ENCODE measurements at regions not wholly inside any gene's neighbourhood (a gene's known extent, or its start where the extent isn't known, plus 50 kb on each side); places are given as distances from the start of the nearest gene placed in this dataset.

GRCh38 chr14:36005670-36006069 lies 170.9 kb downstream of the PTCSC3 start:
- DNase-seq (ENCODE audit: insufficient read length) (no peak), FAIRE-seq (no peak)
- TF ChIP-seq POLR2AphosphoS5 (IDR thresholded peaks at IDR 0.05; ENCODE audit: low read depth, low read length) (no peak), POLR2A (IDR thresholded peaks at IDR 0.05; ENCODE audit: low read depth, low read length) (no peak)

- no peak for TF ChIP-seq POLR2AphosphoS5 (IDR thresholded peaks at IDR 0.05; ENCODE audit: low read depth, low read length)
- TF ChIP-seq TAF1 (IDR thresholded peaks at IDR 0.05; ENCODE audit: borderline replicate concordance, low read depth, low read length) = no peak
- TF ChIP-seq POLR2A (IDR thresholded peaks at IDR 0.05; ENCODE audit: low read depth, low read length) = no peak
- no peak for FAIRE-seq
Observed at GRCh38 chr14:36001936-36002335, 174.6 kb downstream of the PTCSC3 start.

GRCh38 chr14:35999294-35999693 lies 173.2 kb downstream of the BRMS1L start:
- TF ChIP-seq POLR2A (IDR thresholded peaks at IDR 0.05; ENCODE audit: low read depth, low read length) = no peak
- TF ChIP-seq POLR2AphosphoS5 (IDR thresholded peaks at IDR 0.05; ENCODE audit: low read depth, low read length) = no peak
- no peak for TF ChIP-seq TAF1 (IDR thresholded peaks at IDR 0.05; ENCODE audit: borderline replicate concordance, low read depth, low read length)
- no peak for DNase-seq (ENCODE audit: insufficient read length)
- FAIRE-seq = peak; percentile 38

More at GRCh38 chr14:36001936-36002335, 174.6 kb downstream of the PTCSC3 start:
- no peak for DNase-seq (ENCODE audit: insufficient read length)

GRCh38 chr14:35998303-35998702 lies 172.2 kb downstream of the BRMS1L start:
- FAIRE-seq = no peak

GRCh38 chr14:35993684-35993960 lies 167.5 kb downstream of the BRMS1L start:
- no peak for TF ChIP-seq TAF1 (IDR thresholded peaks at IDR 0.05; ENCODE audit: borderline replicate concordance, low read depth, low read length)
- no peak for TF ChIP-seq POLR2AphosphoS5 (IDR thresholded peaks at IDR 0.05; ENCODE audit: low read depth, low read length)
- no peak for TF ChIP-seq POLR2A (IDR thresholded peaks at IDR 0.05; ENCODE audit: low read depth, low read length)
- DNase-seq (ENCODE audit: insufficient read length) (no peak), FAIRE-seq (no peak)

More at GRCh38 chr14:35998303-35998702, 172.2 kb downstream of the BRMS1L start:
- no peak for DNase-seq (ENCODE audit: insufficient read length)
- TF ChIP-seq TAF1 (IDR thresholded peaks at IDR 0.05; ENCODE audit: borderline replicate concordance, low read depth, low read length) (no peak), POLR2A (IDR thresholded peaks at IDR 0.05; ENCODE audit: low read depth, low read length) (no peak), POLR2AphosphoS5 (IDR thresholded peaks at IDR 0.05; ENCODE audit: low read depth, low read length) (no peak)

- DNase-seq (ENCODE audit: insufficient read length) (no peak), FAIRE-seq (no peak)
- TF ChIP-seq TAF1 (IDR thresholded peaks at IDR 0.05; ENCODE audit: borderline replicate concordance, low read depth, low read length) (no peak), POLR2AphosphoS5 (IDR thresholded peaks at IDR 0.05; ENCODE audit: low read depth, low read length) (no peak), POLR2A (IDR thresholded peaks at IDR 0.05; ENCODE audit: low read depth, low read length) (no peak)
Observed at GRCh38 chr14:35992816-35993683, 166.9 kb downstream of the BRMS1L start.

- FAIRE-seq (no peak), DNase-seq (ENCODE audit: insufficient read length) (no peak)
- no peak for TF ChIP-seq POLR2A (IDR thresholded peaks at IDR 0.05; ENCODE audit: low read depth, low read length)
- TF ChIP-seq POLR2AphosphoS5 (IDR thresholded peaks at IDR 0.05; ENCODE audit: low read depth, low read length) = no peak
- no peak for TF ChIP-seq TAF1 (IDR thresholded peaks at IDR 0.05; ENCODE audit: borderline replicate concordance, low read depth, low read length)
Observed at GRCh38 chr14:35991356-35991755, 165.2 kb downstream of the BRMS1L start.

GRCh38 chr14:35989736-35990135 lies 163.6 kb downstream of the BRMS1L start:
- DNase-seq (ENCODE audit: insufficient read length) = no peak
- FAIRE-seq = no peak
- TF ChIP-seq POLR2AphosphoS5 (IDR thresholded peaks at IDR 0.05; ENCODE audit: low read depth, low read length) (no peak), POLR2A (IDR thresholded peaks at IDR 0.05; ENCODE audit: low read depth, low read length) (no peak), TAF1 (IDR thresholded peaks at IDR 0.05; ENCODE audit: borderline replicate concordance, low read depth, low read length) (no peak)

- TF ChIP-seq POLR2A (IDR thresholded peaks at IDR 0.05; ENCODE audit: low read depth, low read length) (no peak), TAF1 (IDR thresholded peaks at IDR 0.05; ENCODE audit: borderline replicate concordance, low read depth, low read length) (no peak), POLR2AphosphoS5 (IDR thresholded peaks at IDR 0.05; ENCODE audit: low read depth, low read length) (no peak)
- DNase-seq (ENCODE audit: insufficient read length) (no peak), FAIRE-seq (no peak)
Observed at GRCh38 chr14:35988972-35989690, 163.0 kb downstream of the BRMS1L start.

- DNase-seq (ENCODE audit: insufficient read length) = no peak
- TF ChIP-seq TAF1 (IDR thresholded peaks at IDR 0.05; ENCODE audit: borderline replicate concordance, low read depth, low read length) (no peak), POLR2A (IDR thresholded peaks at IDR 0.05; ENCODE audit: low read depth, low read length) (no peak), POLR2AphosphoS5 (IDR thresholded peaks at IDR 0.05; ENCODE audit: low read depth, low read length) (no peak)
- no peak for FAIRE-seq
Observed at GRCh38 chr14:35988550-35988949, 162.4 kb downstream of the BRMS1L start.

GRCh38 chr14:35987731-35988130 lies 161.6 kb downstream of the BRMS1L start:
- no peak for FAIRE-seq
- no peak for DNase-seq (ENCODE audit: insufficient read length)
- TF ChIP-seq POLR2AphosphoS5 (IDR thresholded peaks at IDR 0.05; ENCODE audit: low read depth, low read length) (no peak), TAF1 (IDR thresholded peaks at IDR 0.05; ENCODE audit: borderline replicate concordance, low read depth, low read length) (no peak), POLR2A (IDR thresholded peaks at IDR 0.05; ENCODE audit: low read depth, low read length) (no peak)

GRCh38 chr14:35986219-35986573 lies 160.1 kb downstream of the BRMS1L start:
- TF ChIP-seq POLR2AphosphoS5 (IDR thresholded peaks at IDR 0.05; ENCODE audit: low read depth, low read length) (no peak), POLR2A (IDR thresholded peaks at IDR 0.05; ENCODE audit: low read depth, low read length) (no peak), TAF1 (IDR thresholded peaks at IDR 0.05; ENCODE audit: borderline replicate concordance, low read depth, low read length) (no peak)

More at GRCh38 chr14:35986219-35986573, 160.1 kb downstream of the BRMS1L start:
- FAIRE-seq (peak; percentile 83), DNase-seq (ENCODE audit: insufficient read length) (no peak)

All from GM12892 (cell line).